ENCODE measurements at regions not wholly inside any gene's neighbourhood (a gene's known extent, or its start where the extent isn't known, plus 50 kb on each side); places are given as distances from the start of the nearest gene placed in this dataset.
A peak's percentile ranks its signal among the peaks of the same experiment; 100 is the strongest.

DNA sequence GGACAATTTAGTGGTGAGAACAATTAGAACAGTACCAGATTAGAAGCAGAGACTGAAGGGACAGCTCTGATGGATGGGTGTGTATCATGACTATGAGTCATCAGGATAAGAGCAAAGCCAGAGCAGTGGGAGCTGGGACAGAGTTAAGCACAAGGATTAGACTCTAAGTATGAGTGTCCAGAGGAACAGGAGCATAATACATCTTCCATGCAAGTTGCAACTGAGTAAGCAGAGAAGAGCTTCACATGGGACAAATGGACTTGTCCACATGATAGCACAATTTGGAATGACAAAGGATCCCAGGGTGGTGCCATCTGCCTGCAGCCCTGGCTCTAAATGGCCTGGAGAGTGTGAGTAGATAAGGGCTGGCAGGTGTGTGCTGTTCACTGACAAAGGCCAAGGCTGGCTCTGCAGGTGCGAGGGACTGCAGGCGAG lies 226.4 kb upstream of the CAND1 start:
- POLR2A ChIA-PET: no interaction called here
- no peaks in the 10 kb centered on the region for H3K79me2 ChIP-seq (ENCODE audit: control insufficient read depth, insufficient read depth, low read length)
- no peak overlapping the region for H3K27ac ChIP-seq (ENCODE audit: insufficient read depth, low read depth, low read length)
- H3K4me1 ChIP-seq (ENCODE audit: control insufficient read depth, extremely low read depth, insufficient read depth, low read length): no peaks in the 10 kb centered on the region
- no peak overlapping the region for H2AFZ ChIP-seq (ENCODE audit: low read depth, low read length)
- no peaks in the 10 kb centered on the region for H3K9me1 ChIP-seq (replicated peaks; ENCODE audit: control insufficient read depth, extremely low read depth, insufficient read depth, low read length)
- no peak overlapping the region for H3K4me2 ChIP-seq (ENCODE audit: insufficient read depth, low read length)
- TF ChIP-seq JUN (IDR thresholded peaks at IDR 0.05; ENCODE audit: borderline replicate concordance, insufficient read depth, insufficient read length, low read depth) (peak; percentile 23), POLR2A (IDR thresholded peaks at IDR 0.05; ENCODE audit: low read depth, low read length) (no peak)
- no peaks in the 10 kb centered on the region for H3K9me3 ChIP-seq (replicated peaks; ENCODE audit: control insufficient read depth, insufficient read depth, low read length)
- DNase-seq (ENCODE audit: low read depth, low spot score) (no peak), FAIRE-seq (no peak)
- no peak overlapping the region for H3K4me3 ChIP-seq (replicated peaks in 1 of 3; ENCODE audit: insufficient read depth in 1 of 3, low read depth in 1 of 3, low read length in 3 of 3)
- intact Hi-C loops (cut with micrococcal nuclease): no loop called here
- no peak overlapping the region for H3K9ac ChIP-seq (replicated peaks; ENCODE audit: extremely low read depth, insufficient read depth, low read length)
- CTCF ChIA-PET: interaction anchor here (1.5 kb wide), 1 partner anchor 17 kb away, joined by 5 read pairs; no protein-coding TSS in a partner anchor
- dilution Hi-C loops (cut with MboI; ENCODE audit: extremely low pct_ligation_motif_present, low sequenced_read_pairs): no loop called here
- no peaks in the 10 kb centered on the region for H3K36me3 ChIP-seq (ENCODE audit: control insufficient read depth in 2 of 2, extremely low read depth in 1 of 2, insufficient read depth in 2 of 2, low read length in 2 of 2)
- no TSS peak for BruUV-seq (replicated peaks)
- H4K20me1 ChIP-seq (replicated peaks; ENCODE audit: control insufficient read depth, extremely low read depth, insufficient read depth, low read length): no peaks in the 10 kb centered on the region
- no peaks in the 10 kb centered on the region for H3K27me3 ChIP-seq (ENCODE audit: control insufficient read depth in 2 of 2, insufficient read depth in 2 of 2, low read length in 2 of 2)

DNA sequence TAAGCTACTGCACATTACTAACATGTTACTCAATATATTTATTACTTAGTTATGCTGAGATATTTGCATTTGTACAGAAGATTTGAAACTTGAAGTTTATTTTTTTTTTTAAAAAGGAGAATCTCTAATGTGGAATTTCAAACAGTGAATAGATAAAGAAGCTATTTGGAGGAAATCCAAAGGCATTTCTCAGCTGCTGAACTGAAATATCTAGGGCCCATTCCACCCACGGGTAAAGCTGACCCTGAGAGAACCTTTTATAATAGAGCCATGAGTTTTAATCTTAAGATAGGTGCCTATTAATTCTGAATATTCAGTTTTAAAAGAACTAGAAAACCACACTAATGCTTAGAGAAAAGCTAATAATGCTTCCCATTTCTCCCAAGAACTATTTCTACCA lies 225.4 kb upstream of the CAND1 start:
- intact Hi-C loops (cut with micrococcal nuclease): no loop called here
- FAIRE-seq (no peak), DNase-seq (ENCODE audit: low read depth, low spot score) (no peak)
- Histone ChIP-seq H4K20me1 (replicated peaks; ENCODE audit: control insufficient read depth, extremely low read depth, insufficient read depth, low read length) (no peaks in the 10 kb centered on the region), H3K9me1 (replicated peaks; ENCODE audit: control insufficient read depth, extremely low read depth, insufficient read depth, low read length) (no peaks in the 10 kb centered on the region), H3K4me3 (replicated peaks in 1 of 3; ENCODE audit: insufficient read depth in 1 of 3, low read depth in 1 of 3, low read length in 3 of 3) (no peak overlapping the region), H3K36me3 (ENCODE audit: control insufficient read depth in 2 of 2, extremely low read depth in 1 of 2, insufficient read depth in 2 of 2, low read length in 2 of 2) (no peaks in the 10 kb centered on the region), H3K79me2 (ENCODE audit: control insufficient read depth, insufficient read depth, low read length) (no peaks in the 10 kb centered on the region), H2AFZ (ENCODE audit: low read depth, low read length) (no peak overlapping the region), H3K27ac (ENCODE audit: insufficient read depth, low read depth, low read length) (no peak overlapping the region), H3K27me3 (ENCODE audit: control insufficient read depth in 2 of 2, insufficient read depth in 2 of 2, low read length in 2 of 2) (no peaks in the 10 kb centered on the region), H3K9ac (replicated peaks; ENCODE audit: extremely low read depth, insufficient read depth, low read length) (no peak overlapping the region), H3K4me1 (ENCODE audit: control insufficient read depth, extremely low read depth, insufficient read depth, low read length) (no peaks in the 10 kb centered on the region), H3K4me2 (ENCODE audit: insufficient read depth, low read length) (no peak overlapping the region), H3K9me3 (replicated peaks; ENCODE audit: control insufficient read depth, insufficient read depth, low read length) (no peaks in the 10 kb centered on the region)
- ChIA-PET CTCF (interaction anchor here (0.9 to 1.5 kb wide), 2 partner anchors 9 to 18 kb away, joined by 3 to 5 read pairs; no protein-coding TSS in a partner anchor), POLR2A (no interaction called here)
- dilution Hi-C loops (cut with MboI; ENCODE audit: extremely low pct_ligation_motif_present, low sequenced_read_pairs): no loop called here
- BruUV-seq (replicated peaks): no TSS peak
- no peak for TF ChIP-seq MYC (IDR thresholded peaks at IDR 0.05; ENCODE audit: low read depth, low read length)
- no peak for TF ChIP-seq POLR2A (IDR thresholded peaks at IDR 0.05; ENCODE audit: low read depth, low read length)
- TF ChIP-seq, protein P1, sequence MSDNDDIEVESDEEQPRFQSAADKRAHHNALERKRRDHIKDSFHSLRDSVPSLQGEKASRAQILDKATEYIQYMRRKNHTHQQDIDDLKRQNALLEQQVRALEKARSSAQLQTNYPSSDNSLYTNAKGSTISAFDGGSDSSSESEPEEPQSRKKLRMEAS (IDR thresholded peaks at IDR 0.05; ENCODE audit: insufficient read depth, insufficient read length): no peak
- TF ChIP-seq, protein P2, sequence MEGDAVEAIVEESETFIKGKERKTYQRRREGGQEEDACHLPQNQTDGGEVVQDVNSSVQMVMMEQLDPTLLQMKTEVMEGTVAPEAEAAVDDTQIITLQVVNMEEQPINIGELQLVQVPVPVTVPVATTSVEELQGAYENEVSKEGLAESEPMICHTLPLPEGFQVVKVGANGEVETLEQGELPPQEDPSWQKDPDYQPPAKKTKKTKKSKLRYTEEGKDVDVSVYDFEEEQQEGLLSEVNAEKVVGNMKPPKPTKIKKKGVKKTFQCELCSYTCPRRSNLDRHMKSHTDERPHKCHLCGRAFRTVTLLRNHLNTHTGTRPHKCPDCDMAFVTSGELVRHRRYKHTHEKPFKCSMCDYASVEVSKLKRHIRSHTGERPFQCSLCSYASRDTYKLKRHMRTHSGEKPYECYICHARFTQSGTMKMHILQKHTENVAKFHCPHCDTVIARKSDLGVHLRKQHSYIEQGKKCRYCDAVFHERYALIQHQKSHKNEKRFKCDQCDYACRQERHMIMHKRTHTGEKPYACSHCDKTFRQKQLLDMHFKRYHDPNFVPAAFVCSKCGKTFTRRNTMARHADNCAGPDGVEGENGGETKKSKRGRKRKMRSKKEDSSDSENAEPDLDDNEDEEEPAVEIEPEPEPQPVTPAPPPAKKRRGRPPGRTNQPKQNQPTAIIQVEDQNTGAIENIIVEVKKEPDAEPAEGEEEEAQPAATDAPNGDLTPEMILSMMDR (IDR thresholded peaks at IDR 0.05; ENCODE audit: extremely low read depth in 1 of 2, insufficient read depth in 1 of 2, low read depth in 1 of 2, low read length in 2 of 2): no peak
- TF ChIP-seq FOS (IDR thresholded peaks at IDR 0.05; ENCODE audit: borderline replicate concordance, insufficient read depth, low read length): no peak
- no peak for TF ChIP-seq JUN (IDR thresholded peaks at IDR 0.05; ENCODE audit: borderline replicate concordance, insufficient read depth, insufficient read length, low read depth)
- TF ChIP-seq GATA2 (IDR thresholded peaks at IDR 0.05; ENCODE audit: insufficient read depth, insufficient read length, low read depth, low read length): no peak
- no peak for TF ChIP-seq EZH2 (IDR thresholded peaks at IDR 0.05; ENCODE audit: borderline replicate concordance, low read depth, low read length, severe bottlenecking)
- no peak for TF ChIP-seq POLR2AphosphoS5 (IDR thresholded peaks at IDR 0.05; ENCODE audit: insufficient read depth, low read depth, low read length)
